ENCODE measurements at regions not wholly inside any gene's neighbourhood (a gene's known extent, or its start where the extent isn't known, plus 50 kb on each side); places are given as distances from the start of the nearest gene placed in this dataset.

- ChIA-PET POLR2A (ENCODE audit: low non-redundant PET) (interaction anchor here (0.6 to 0.9 kb wide), 3 partner anchors 14 to 158 kb away, joined by 3 to 8 read pairs (median 6); no protein-coding TSS in a partner anchor), CTCF (interaction anchor here (0.6 kb wide), 1 partner anchor 142 kb away, joined by 3 read pairs; no protein-coding TSS in a partner anchor)
- no peak for TF ChIP-seq CTCF (conservative IDR thresholded peaks at IDR 0.05; ENCODE audit: low read depth, low read length)
- no peak for TF ChIP-seq EZH2 (IDR thresholded peaks at IDR 0.05; ENCODE audit: borderline replicate concordance, low read depth, low read length, poor library complexity, severe bottlenecking)
- peak; percentile 94 for DNase-seq (ENCODE audit: low spot score)
- H3K27me3 ChIP-seq (replicated peaks; ENCODE audit: insufficient read depth, low read depth, low read length, poor library complexity), result no peaks in the 10 kb centered on the region
- no peaks in the 10 kb centered on the region for H3K36me3 ChIP-seq (ENCODE audit: insufficient read depth, low read length, poor library complexity, severe bottlenecking)
- no peak overlapping the region for H3K4me3 ChIP-seq (ENCODE audit: low read depth, low read length, poor library complexity, severe bottlenecking)
- intact Hi-C loops (cut with micrococcal nuclease; ENCODE audit: unreplicated experiment), result loop anchor here (5.0 kb wide), 2 partner anchors 78 to 93 kb away; no protein-coding TSS in a partner anchor
- H3K4me1 ChIP-seq (ENCODE audit: insufficient read depth, low read length, poor library complexity, severe bottlenecking), result peaks cover 78% of the 10 kb centered on the region
- BruUV-seq (replicated peaks), result no TSS peak
- no peaks in the 10 kb centered on the region for H3K9me3 ChIP-seq (ENCODE audit: low read depth, low read length, poor library complexity, severe bottlenecking)
- H3K27ac ChIP-seq (ENCODE audit: low read depth, low read length, poor library complexity, severe bottlenecking), result peak overlapping the region; percentile 97
These were observed 292.4 kb upstream of the MKLN1 start for GRCh38 chr7:131035088-131035770.

GRCh38 chr7:131038153-131038552, 289.5 kb upstream of the MKLN1 start:
- Histone ChIP-seq H3K9me3 (ENCODE audit: low read depth, low read length, poor library complexity, severe bottlenecking) (no peaks in the 10 kb centered on the region), H3K27ac (ENCODE audit: low read depth, low read length, poor library complexity, severe bottlenecking) (peak overlapping the region; percentile 89), H3K36me3 (ENCODE audit: insufficient read depth, low read length, poor library complexity, severe bottlenecking) (no peaks in the 10 kb centered on the region), H3K4me1 (ENCODE audit: insufficient read depth, low read length, poor library complexity, severe bottlenecking) (peaks cover 75% of the 10 kb centered on the region), H3K4me3 (ENCODE audit: low read depth, low read length, poor library complexity, severe bottlenecking) (no peak overlapping the region), H3K27me3 (replicated peaks; ENCODE audit: insufficient read depth, low read depth, low read length, poor library complexity) (no peaks in the 10 kb centered on the region)
- BruUV-seq (replicated peaks), result no TSS peak
- TF ChIP-seq EZH2 (IDR thresholded peaks at IDR 0.05; ENCODE audit: borderline replicate concordance, low read depth, low read length, poor library complexity, severe bottlenecking), result no peak
- TF ChIP-seq CTCF (conservative IDR thresholded peaks at IDR 0.05; ENCODE audit: low read depth, low read length), result no peak
- intact Hi-C loops (cut with micrococcal nuclease; ENCODE audit: unreplicated experiment), result loop anchor here (5.0 kb wide), 2 partner anchors 81 to 96 kb away; no protein-coding TSS in a partner anchor
- DNase-seq (ENCODE audit: low spot score), result no peak
- ChIA-PET POLR2A (ENCODE audit: low non-redundant PET) (no interaction called here), CTCF (interaction anchor here (1.2 kb wide), 1 partner anchor 141 kb away, joined by 4 read pairs; no protein-coding TSS in a partner anchor)

- intact Hi-C loops (cut with micrococcal nuclease; ENCODE audit: unreplicated experiment), result loop anchor here (5.0 kb wide), 2 partner anchors 82 to 97 kb away; no protein-coding TSS in a partner anchor
- H3K27me3 ChIP-seq (replicated peaks; ENCODE audit: insufficient read depth, low read depth, low read length, poor library complexity), result no peaks in the 10 kb centered on the region
- ChIA-PET CTCF (interaction anchor here (0.9 to 1.5 kb wide), 4 partner anchors 57 to 146 kb away, joined by 4 to 8 read pairs (median 4); no protein-coding TSS in a partner anchor), POLR2A (ENCODE audit: low non-redundant PET) (no interaction called here)
- TF ChIP-seq CTCF (conservative IDR thresholded peaks at IDR 0.05; ENCODE audit: low read depth, low read length), result no peak
- no peak for TF ChIP-seq EZH2 (IDR thresholded peaks at IDR 0.05; ENCODE audit: borderline replicate concordance, low read depth, low read length, poor library complexity, severe bottlenecking)
- H3K36me3 ChIP-seq (ENCODE audit: insufficient read depth, low read length, poor library complexity, severe bottlenecking), result no peaks in the 10 kb centered on the region
- TSS peak; percentile 67 for BruUV-seq (replicated peaks)
- DNase-seq (ENCODE audit: low spot score), result peak; percentile 53
- peak overlapping the region; percentile 19 for H3K4me3 ChIP-seq (ENCODE audit: low read depth, low read length, poor library complexity, severe bottlenecking)
- H3K9me3 ChIP-seq (ENCODE audit: low read depth, low read length, poor library complexity, severe bottlenecking), result no peaks in the 10 kb centered on the region
- H3K4me1 ChIP-seq (ENCODE audit: insufficient read depth, low read length, poor library complexity, severe bottlenecking), result peaks cover 64% of the 10 kb centered on the region
- H3K27ac ChIP-seq (ENCODE audit: low read depth, low read length, poor library complexity, severe bottlenecking), result peak overlapping the region; percentile 89
These were observed 288.3 kb upstream of the MKLN1 start for GRCh38 chr7:131039355-131039762.

Data from A673 (cell line).